ENCODE measurements at regions not wholly inside any gene's neighbourhood (a gene's known extent, or its start where the extent isn't known, plus 50 kb on each side); places are given as distances from the start of the nearest gene placed in this dataset.
"Not testable (repeated sequence)": the region's sequence is repeated elsewhere in the genome, so short reads cannot be mapped to it uniquely, and the experiment has no call there.

DNA sequence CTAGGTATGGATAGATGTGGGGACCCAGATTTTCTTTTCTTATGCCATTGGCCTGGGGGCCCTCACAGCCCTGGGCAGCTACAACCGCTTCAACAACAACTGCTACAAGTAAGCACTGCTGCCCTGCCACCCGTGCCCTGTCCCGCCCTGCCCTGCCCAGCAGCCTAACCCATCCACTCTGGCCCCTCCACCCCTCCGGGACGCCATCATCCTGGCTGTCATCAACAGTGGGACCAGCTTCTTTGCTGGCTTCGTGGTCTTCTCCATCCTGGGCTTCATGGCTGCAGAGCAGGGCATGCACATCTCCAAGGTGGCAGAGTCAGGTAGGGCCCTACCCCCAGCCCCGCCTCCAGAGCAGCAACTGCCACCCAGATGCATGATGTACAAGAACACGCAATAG is 521.3 kb downstream of the TP53TG3F start:
- not testable (repeated sequence) for H3K9ac ChIP-seq (ENCODE audit: low read length); H3K4ac ChIP-seq (ENCODE audit: low read depth, low read length); H3K14ac ChIP-seq (ENCODE audit: low read length); H2BK12ac ChIP-seq (ENCODE audit: low read length); H3K4me1 ChIP-seq (ENCODE audit: control insufficient read depth in 1 of 2, insufficient read depth in 2 of 2, low read length in 2 of 2); H3K9me3 ChIP-seq (ENCODE audit: insufficient read depth, low read depth, low read length); H3K23ac ChIP-seq (ENCODE audit: low read length); H3K4me3 ChIP-seq (ENCODE audit: low read depth, low read length); H3K27me3 ChIP-seq (ENCODE audit: insufficient read depth, low read length); H4K12ac ChIP-seq (ENCODE audit: low read depth, low read length); H2BK120ac ChIP-seq (ENCODE audit: insufficient read depth, low read length, poor library complexity); H2BK5ac ChIP-seq (ENCODE audit: low read depth, low read length, poor library complexity); DNase-seq; H3K79me2 ChIP-seq (ENCODE audit: control insufficient read depth, insufficient read depth, low read length, poor library complexity); H4K91ac ChIP-seq (ENCODE audit: low read depth, low read length); H3K18ac ChIP-seq (ENCODE audit: low read length); H3K27ac ChIP-seq (ENCODE audit: low read depth, low read length); H2AFZ ChIP-seq (ENCODE audit: insufficient read depth, low read length, poor library complexity); H3K36me3 ChIP-seq (ENCODE audit: control insufficient read depth in 1 of 2, insufficient read depth in 2 of 2, low read length in 2 of 2); H3K4me2 ChIP-seq (ENCODE audit: low read length); H3K79me1 ChIP-seq (ENCODE audit: low read length); H2AK5ac ChIP-seq (ENCODE audit: low read length); H4K8ac ChIP-seq (ENCODE audit: low read depth, low read length)
- WGBS (ENCODE audit: extremely low coverage, insufficient coverage, insufficient read length) = no CpG with 5 or more reads among the region's 8 CpGs

DNA sequence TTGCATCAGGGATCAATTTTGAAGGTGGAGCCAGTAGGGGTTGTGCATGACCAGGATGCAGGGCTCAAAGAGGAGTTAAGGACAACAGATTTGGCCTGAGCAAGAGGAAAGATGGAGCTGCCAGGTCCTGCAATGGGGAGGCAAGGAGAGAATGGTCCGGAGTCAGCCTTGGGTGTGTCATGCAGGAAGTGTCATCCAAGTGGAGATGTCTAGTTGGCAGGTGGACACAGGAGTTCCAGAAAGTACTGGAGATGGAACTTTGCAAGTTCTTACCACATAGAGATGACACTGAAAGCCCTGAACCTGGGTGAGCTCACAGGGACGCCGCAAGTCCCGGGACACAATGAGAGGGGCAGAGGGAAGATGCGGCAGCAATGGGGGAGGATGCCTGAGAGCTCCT is 525.0 kb downstream of the TP53TG3F start:
- H3K18ac ChIP-seq (ENCODE audit: low read length); H4K8ac ChIP-seq (ENCODE audit: low read depth, low read length); DNase-seq; H3K79me1 ChIP-seq (ENCODE audit: low read length); H3K4ac ChIP-seq (ENCODE audit: low read depth, low read length); H2AFZ ChIP-seq (ENCODE audit: insufficient read depth, low read length, poor library complexity); H3K36me3 ChIP-seq (ENCODE audit: control insufficient read depth in 1 of 2, insufficient read depth in 2 of 2, low read length in 2 of 2); H2BK12ac ChIP-seq (ENCODE audit: low read length); H3K27me3 ChIP-seq (ENCODE audit: insufficient read depth, low read length); H3K27ac ChIP-seq (ENCODE audit: low read depth, low read length); H2BK120ac ChIP-seq (ENCODE audit: insufficient read depth, low read length, poor library complexity); H3K23ac ChIP-seq (ENCODE audit: low read length); H4K91ac ChIP-seq (ENCODE audit: low read depth, low read length); H3K9me3 ChIP-seq (ENCODE audit: insufficient read depth, low read depth, low read length); H3K14ac ChIP-seq (ENCODE audit: low read length); H3K9ac ChIP-seq (ENCODE audit: low read length); H3K4me2 ChIP-seq (ENCODE audit: low read length); H4K12ac ChIP-seq (ENCODE audit: low read depth, low read length); H3K4me1 ChIP-seq (ENCODE audit: control insufficient read depth in 1 of 2, insufficient read depth in 2 of 2, low read length in 2 of 2); H3K4me3 ChIP-seq (ENCODE audit: low read depth, low read length); H2BK5ac ChIP-seq (ENCODE audit: low read depth, low read length, poor library complexity); H3K79me2 ChIP-seq (ENCODE audit: control insufficient read depth, insufficient read depth, low read length, poor library complexity); H2AK5ac ChIP-seq (ENCODE audit: low read length): not testable (repeated sequence)
- WGBS (ENCODE audit: extremely low coverage, insufficient coverage, insufficient read length) = no CpG with 5 or more reads among the region's 5 CpGs

DNA sequence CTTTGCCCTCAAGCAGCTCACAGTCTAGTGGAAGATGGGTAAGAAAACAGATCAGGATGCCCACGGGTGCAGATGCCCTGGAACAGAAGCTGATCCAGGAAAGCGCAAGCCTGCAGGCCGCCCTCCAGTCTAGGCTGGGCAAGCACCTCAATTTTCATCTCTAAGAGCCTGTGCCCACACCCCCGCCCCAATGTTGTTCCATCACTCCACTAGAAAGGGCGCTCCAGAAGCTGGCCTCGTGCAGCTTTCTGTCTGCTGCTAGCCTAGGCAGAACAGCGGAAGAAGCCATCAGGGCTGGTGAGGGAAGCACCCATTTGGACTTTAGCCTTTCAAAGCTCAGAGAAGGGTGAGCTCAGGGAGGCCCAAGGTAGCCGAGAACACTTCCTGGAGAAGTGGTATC is 527.1 kb downstream of the TP53TG3F start:
- H3K4ac ChIP-seq (ENCODE audit: low read depth, low read length); H2BK12ac ChIP-seq (ENCODE audit: low read length); H3K27ac ChIP-seq (ENCODE audit: low read depth, low read length); H2BK5ac ChIP-seq (ENCODE audit: low read depth, low read length, poor library complexity); H3K23ac ChIP-seq (ENCODE audit: low read length); H3K18ac ChIP-seq (ENCODE audit: low read length); H2BK120ac ChIP-seq (ENCODE audit: insufficient read depth, low read length, poor library complexity); H3K4me3 ChIP-seq (ENCODE audit: low read depth, low read length); H2AFZ ChIP-seq (ENCODE audit: insufficient read depth, low read length, poor library complexity); H2AK5ac ChIP-seq (ENCODE audit: low read length); H3K79me2 ChIP-seq (ENCODE audit: control insufficient read depth, insufficient read depth, low read length, poor library complexity); H3K9ac ChIP-seq (ENCODE audit: low read length); H3K4me1 ChIP-seq (ENCODE audit: control insufficient read depth in 1 of 2, insufficient read depth in 2 of 2, low read length in 2 of 2); H3K9me3 ChIP-seq (ENCODE audit: insufficient read depth, low read depth, low read length); DNase-seq; H3K27me3 ChIP-seq (ENCODE audit: insufficient read depth, low read length); H4K91ac ChIP-seq (ENCODE audit: low read depth, low read length); H4K8ac ChIP-seq (ENCODE audit: low read depth, low read length); H3K36me3 ChIP-seq (ENCODE audit: control insufficient read depth in 1 of 2, insufficient read depth in 2 of 2, low read length in 2 of 2); H3K14ac ChIP-seq (ENCODE audit: low read length); H3K4me2 ChIP-seq (ENCODE audit: low read length); H4K12ac ChIP-seq (ENCODE audit: low read depth, low read length); H3K79me1 ChIP-seq (ENCODE audit: low read length): not testable (repeated sequence)
- WGBS (ENCODE audit: extremely low coverage, insufficient coverage, insufficient read length) = no CpG with 5 or more reads among the region's 8 CpGs

DNA sequence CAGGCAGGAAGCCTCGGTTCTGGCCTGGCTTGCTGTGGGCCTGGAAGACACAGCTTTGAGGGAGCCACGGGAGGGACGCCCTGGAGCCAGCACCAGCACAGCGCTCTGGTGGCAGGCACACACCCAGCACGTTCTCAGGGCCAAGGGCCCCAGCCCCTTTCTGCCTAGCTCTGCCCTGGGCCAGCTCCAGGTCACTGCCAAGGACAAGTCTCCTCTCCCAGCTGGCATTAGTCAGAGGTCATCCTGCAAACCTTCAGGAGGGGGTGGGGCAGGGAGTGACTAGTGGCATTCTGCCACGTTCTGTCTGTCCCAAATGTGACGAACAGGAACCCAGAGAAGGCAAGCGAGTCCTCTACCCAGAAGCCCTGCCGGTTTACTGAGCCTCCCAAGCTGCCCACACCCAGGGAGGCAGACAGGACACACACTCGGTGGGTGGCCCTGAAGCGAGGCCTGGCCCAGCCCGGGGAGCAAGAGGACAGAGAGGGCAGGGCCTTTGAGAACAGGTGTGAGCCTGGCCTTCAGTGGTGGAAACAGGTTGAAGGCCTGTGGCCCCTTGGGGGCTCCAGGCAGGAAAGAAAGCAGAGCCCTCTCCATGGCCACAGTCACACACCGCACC is 528.0 kb downstream of the TP53TG3F start:
- not testable (repeated sequence) for H2BK5ac ChIP-seq (ENCODE audit: low read depth, low read length, poor library complexity); H3K79me2 ChIP-seq (ENCODE audit: control insufficient read depth, insufficient read depth, low read length, poor library complexity); H3K18ac ChIP-seq (ENCODE audit: low read length); H3K4me3 ChIP-seq (ENCODE audit: low read depth, low read length); H2BK12ac ChIP-seq (ENCODE audit: low read length); H3K36me3 ChIP-seq (ENCODE audit: control insufficient read depth in 1 of 2, insufficient read depth in 2 of 2, low read length in 2 of 2); H3K79me1 ChIP-seq (ENCODE audit: low read length); H3K9me3 ChIP-seq (ENCODE audit: insufficient read depth, low read depth, low read length); DNase-seq; H3K27ac ChIP-seq (ENCODE audit: low read depth, low read length); H4K12ac ChIP-seq (ENCODE audit: low read depth, low read length); H4K8ac ChIP-seq (ENCODE audit: low read depth, low read length); H3K4me2 ChIP-seq (ENCODE audit: low read length); H3K4me1 ChIP-seq (ENCODE audit: control insufficient read depth in 1 of 2, insufficient read depth in 2 of 2, low read length in 2 of 2); H3K14ac ChIP-seq (ENCODE audit: low read length); H3K9ac ChIP-seq (ENCODE audit: low read length); H4K91ac ChIP-seq (ENCODE audit: low read depth, low read length); H2AK5ac ChIP-seq (ENCODE audit: low read length); H3K4ac ChIP-seq (ENCODE audit: low read depth, low read length); H2AFZ ChIP-seq (ENCODE audit: insufficient read depth, low read length, poor library complexity); H3K23ac ChIP-seq (ENCODE audit: low read length); H2BK120ac ChIP-seq (ENCODE audit: insufficient read depth, low read length, poor library complexity); H3K27me3 ChIP-seq (ENCODE audit: insufficient read depth, low read length)
- no CpG with 5 or more reads among the region's 13 CpGs for WGBS (ENCODE audit: extremely low coverage, insufficient coverage, insufficient read length)

Data from trophoblast cell (in vitro differentiated cells and primary cell).